SJCRH30 (cell line): ENCODE measurements at regions not wholly inside any gene's neighbourhood (a gene's known extent, or its start where the extent isn't known, plus 50 kb on each side); places are given as distances from the start of the nearest gene placed in this dataset.

Experiments
- DNase-seq, 2 experiments: peaks; one replicate each; pipeline ENCODE4 v3.0.0-alpha.2; 2015 to 2020
- H3K27ac ChIP-seq: fragments of 250-450 bp; sonication (Bioruptor Pico); 2 replicates; pipeline ENCODE4 v1.5.1; 2020; ENCODE audit warnings: mild to moderate bottlenecking, moderate library complexity
- H3K27me3 ChIP-seq: fragments of 250-450 bp; sonication (Bioruptor Pico); 2 replicates; pipeline ENCODE4 v1.5.1; 2020; ENCODE audit warnings: mild to moderate bottlenecking, moderate library complexity
- H3K36me3 ChIP-seq: fragments of 250-450 bp; sonication (Bioruptor Pico); 2 replicates; pipeline ENCODE4 v1.5.1; 2020; ENCODE audit warnings: mild to moderate bottlenecking, moderate library complexity
- H3K4me1 ChIP-seq: fragments of 250-450 bp; sonication (Bioruptor Pico); 2 replicates; pipeline ENCODE4 v1.5.1; 2020; ENCODE audit warnings: mild to moderate bottlenecking, moderate library complexity
- H3K4me3 ChIP-seq: fragments of 250-450 bp; sonication (Bioruptor Pico); 2 replicates; pipeline ENCODE4 v1.5.1; 2020; ENCODE audit warnings: mild to moderate bottlenecking, moderate library complexity
- H3K9me3 ChIP-seq: fragments of 250-450 bp; sonication (Bioruptor Pico); replicated peaks from 2 replicates; pipeline ENCODE4 v1.5.1; 2020; ENCODE audit warnings: mild to moderate bottlenecking, moderate library complexity

DNA sequence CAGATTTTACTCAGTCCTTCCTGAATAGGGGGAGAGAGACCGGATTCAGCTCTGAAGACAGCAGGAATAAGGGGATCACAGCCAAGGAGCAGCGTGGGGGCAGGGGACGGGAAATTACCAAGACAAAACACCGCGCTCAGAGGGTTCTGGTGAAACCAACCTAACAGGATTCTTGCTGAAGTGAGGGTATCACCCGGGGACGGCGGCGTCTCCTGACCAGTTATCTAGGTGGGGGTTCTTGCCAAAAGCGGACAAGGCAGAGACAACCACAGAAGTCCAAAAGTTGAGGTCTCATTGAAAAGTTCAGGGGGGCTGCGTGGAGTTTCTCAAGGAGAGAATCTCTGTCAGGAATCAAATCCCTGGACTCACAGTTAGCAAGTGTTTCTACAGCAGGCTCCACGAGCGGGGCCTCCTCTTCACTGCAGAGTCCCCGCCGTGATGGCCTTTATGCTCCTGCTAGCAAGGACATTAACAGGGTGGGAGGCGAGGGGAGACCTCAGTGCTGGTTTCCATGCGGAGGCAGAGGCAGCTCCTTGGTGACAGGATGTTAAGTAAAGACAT lies 291.0 kb downstream of the BRD1 start:
- no peak for DNase-seq
- no peaks in the 10 kb centered on the region for H3K4me1 ChIP-seq
- H3K4me3 ChIP-seq: no peak overlapping the region
- H3K9me3 ChIP-seq: no peaks in the 10 kb centered on the region
- no peak overlapping the region for H3K27ac ChIP-seq
- peaks cover 70% of the 10 kb centered on the region for H3K27me3 ChIP-seq
- H3K36me3 ChIP-seq: no peaks in the 10 kb centered on the region

DNA sequence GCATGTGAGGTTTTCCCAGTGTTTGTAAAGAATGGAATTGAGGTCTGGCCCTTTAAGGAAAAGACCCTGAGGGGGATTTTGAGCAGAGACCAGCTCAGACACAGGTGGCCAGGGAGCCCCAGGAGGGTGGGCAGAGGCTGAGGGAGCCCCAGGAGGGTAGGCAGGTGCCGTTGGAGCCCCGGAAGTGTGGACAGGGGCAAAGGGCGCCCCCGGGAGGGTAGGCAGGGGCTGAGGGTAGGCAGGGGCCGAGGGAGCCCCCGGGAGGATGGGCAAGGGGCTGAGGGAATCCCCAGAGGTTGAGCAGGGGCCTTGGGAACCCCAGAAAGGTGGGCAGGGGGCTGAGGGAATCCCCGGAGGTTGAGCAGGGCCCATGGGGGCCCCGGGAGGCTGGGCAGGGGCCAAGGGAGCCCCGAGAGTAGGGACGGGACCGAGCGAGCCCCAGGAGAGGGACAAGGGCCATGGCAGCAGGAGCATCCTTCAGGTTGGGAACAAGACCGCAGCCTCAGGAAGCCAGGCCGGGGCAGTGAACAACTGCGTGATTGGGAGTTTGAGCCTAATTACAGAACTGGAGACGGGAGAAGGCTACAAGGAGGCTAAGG lies 292.0 kb downstream of the BRD1 start:
- Histone ChIP-seq H3K4me3 (no peak overlapping the region), H3K36me3 (no peaks in the 10 kb centered on the region), H3K9me3 (no peaks in the 10 kb centered on the region), H3K27me3 (peaks cover 68% of the 10 kb centered on the region), H3K27ac (no peak overlapping the region), H3K4me1 (no peaks in the 10 kb centered on the region)
- no peak for DNase-seq

DNA sequence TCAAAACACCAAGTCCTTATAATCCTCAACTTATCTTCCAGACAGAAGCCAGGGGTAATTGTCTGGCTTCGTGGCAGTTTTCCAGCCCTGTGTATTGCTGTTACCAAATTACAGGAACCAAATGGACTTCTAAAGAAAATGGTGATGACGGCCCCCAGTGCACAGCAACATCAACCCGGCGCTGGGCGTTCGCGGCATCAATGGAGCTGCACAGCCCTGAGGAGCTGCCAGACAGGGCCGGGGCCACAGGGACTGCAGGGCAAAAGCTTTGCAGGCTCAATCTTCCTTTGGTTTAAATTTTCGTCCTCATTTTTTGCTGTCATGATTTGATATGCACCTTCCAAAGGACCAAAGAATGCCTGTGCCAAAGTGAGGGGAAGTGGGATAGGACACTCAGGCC lies 292.5 kb downstream of the BRD1 start:
- Histone ChIP-seq H3K4me3 (no peak overlapping the region), H3K36me3 (no peaks in the 10 kb centered on the region), H3K4me1 (no peaks in the 10 kb centered on the region), H3K9me3 (no peaks in the 10 kb centered on the region), H3K27me3 (peaks cover 63% of the 10 kb centered on the region), H3K27ac (no peak overlapping the region)
- DNase-seq: no peak

DNA sequence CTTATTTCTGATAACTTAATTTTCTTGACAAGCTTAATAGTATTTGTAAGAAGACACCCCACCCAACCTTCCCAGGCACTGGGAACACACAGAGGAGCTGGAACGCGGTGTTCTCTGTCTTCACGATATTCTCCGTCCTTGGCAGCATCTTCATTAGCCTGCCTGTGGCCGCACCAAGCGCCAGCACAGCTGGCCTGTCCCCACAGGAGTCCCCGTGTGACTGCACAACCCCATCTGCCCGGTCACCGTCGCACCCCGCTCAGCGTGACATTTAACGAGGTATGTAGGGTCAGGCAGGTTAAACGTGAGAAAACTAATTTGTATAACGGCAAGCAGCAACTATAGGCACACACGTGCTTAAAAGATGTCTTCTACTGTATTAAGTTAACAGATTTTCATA lies 293.3 kb downstream of the BRD1 start:
- no peaks in the 10 kb centered on the region for H3K9me3 ChIP-seq
- no peak for DNase-seq

DNA sequence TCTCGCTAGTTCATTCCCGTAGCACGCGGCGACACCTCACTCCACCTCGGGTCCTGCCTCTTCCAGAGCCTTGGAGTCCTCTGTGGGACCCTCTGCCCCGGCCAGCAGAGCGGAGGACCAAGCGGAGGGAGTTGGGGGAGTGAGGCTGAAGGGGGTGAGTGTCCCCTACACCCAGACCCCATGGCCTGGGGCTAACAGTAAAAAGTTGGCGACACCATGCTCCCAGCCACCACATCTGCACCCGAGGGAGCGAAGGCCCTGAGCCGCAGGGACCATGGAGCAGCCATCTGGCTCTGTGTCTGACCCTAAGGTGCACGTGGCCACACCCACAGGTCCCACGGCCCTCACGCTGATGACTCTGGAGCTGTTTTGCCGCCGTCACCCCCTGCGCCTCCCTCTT lies 293.8 kb downstream of the BRD1 start:
- Histone ChIP-seq H3K36me3 (no peaks in the 10 kb centered on the region), H3K4me1 (no peaks in the 10 kb centered on the region), H3K9me3 (no peaks in the 10 kb centered on the region), H3K27ac (no peak overlapping the region), H3K4me3 (no peak overlapping the region), H3K27me3 (peaks cover 54% of the 10 kb centered on the region)
- no peak for DNase-seq

More for the DNA sequence above, 293.3 kb downstream of the BRD1 start:
- no peaks in the 10 kb centered on the region for H3K4me1 ChIP-seq
- no peaks in the 10 kb centered on the region for H3K36me3 ChIP-seq
- no peak overlapping the region for H3K27ac ChIP-seq
- no peak overlapping the region for H3K4me3 ChIP-seq
- peaks cover 55% of the 10 kb centered on the region for H3K27me3 ChIP-seq

DNA sequence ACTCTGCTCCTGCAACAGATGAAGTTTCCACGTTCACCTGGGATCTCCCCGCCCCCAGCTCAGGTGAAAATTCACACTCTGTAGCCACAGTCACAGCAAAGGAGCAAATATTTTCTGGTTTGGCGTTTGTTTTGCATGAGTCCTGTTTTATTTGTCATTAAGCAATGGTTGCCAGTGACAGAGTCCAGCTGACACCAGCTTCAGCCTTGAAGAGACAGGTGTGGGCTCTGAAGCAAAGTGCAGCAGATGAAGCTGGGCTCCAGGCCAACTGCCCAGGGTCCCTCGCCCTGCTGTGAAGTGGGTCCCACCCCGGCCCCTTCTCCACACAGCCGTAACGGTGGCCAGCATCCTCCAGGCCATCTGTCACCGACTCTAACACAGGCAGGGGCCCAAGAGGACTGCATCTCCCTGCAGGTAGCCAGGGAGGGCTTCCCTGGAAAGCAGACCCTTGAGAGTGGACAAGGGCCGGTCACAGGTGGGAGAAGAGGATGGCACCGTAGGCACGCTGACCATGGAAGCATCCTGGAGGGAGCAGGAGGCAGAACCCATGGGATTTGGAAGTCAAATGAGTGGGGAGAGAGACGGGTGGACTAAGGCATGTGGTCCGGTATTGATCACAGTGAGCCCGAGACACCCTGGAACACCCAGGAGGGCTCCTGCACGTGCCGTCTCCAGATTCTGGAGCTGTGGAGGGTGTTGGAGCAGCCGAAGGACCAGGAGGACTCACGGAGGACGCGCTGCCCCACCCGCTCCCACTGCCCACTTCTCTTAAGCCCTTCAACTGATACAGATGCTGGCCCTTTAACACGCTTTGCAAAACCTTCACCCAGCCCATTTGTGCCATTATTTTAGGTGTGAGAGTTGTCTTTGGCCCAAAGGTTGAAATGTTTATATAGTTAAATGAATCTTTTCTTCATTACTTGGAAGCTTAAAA lies 294.5 kb downstream of the BRD1 start:
- Histone ChIP-seq H3K27me3 (peaks cover 54% of the 10 kb centered on the region), H3K27ac (no peak overlapping the region), H3K36me3 (no peaks in the 10 kb centered on the region), H3K9me3 (no peaks in the 10 kb centered on the region), H3K4me1 (no peaks in the 10 kb centered on the region), H3K4me3 (no peak overlapping the region)
- no peak for DNase-seq

DNA sequence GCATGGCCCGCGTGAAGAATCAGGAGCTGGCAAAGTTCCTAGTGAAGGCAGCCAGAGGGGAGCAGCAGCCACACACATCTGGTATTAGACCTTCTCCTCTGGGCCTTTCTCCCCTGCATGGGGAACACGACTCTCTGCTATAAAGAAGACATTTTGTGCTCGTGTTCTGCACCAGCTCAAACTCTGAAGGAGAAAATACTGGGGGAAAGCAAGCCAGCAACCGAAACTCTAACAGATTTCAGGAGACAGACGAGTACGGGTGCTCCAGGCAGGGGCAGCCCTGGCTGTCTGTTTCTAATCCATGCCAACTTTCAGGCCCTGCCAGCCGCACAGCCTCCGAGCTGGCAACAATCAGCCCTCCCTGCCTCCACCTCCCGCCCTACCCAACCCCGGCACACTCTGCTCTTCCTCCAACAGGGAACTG lies 296.3 kb downstream of the BRD1 start:
- Histone ChIP-seq H3K36me3 (no peaks in the 10 kb centered on the region), H3K27ac (no peak overlapping the region), H3K4me3 (no peak overlapping the region), H3K4me1 (no peaks in the 10 kb centered on the region), H3K27me3 (peaks cover 40% of the 10 kb centered on the region), H3K9me3 (no peaks in the 10 kb centered on the region)
- no peak for DNase-seq

DNA sequence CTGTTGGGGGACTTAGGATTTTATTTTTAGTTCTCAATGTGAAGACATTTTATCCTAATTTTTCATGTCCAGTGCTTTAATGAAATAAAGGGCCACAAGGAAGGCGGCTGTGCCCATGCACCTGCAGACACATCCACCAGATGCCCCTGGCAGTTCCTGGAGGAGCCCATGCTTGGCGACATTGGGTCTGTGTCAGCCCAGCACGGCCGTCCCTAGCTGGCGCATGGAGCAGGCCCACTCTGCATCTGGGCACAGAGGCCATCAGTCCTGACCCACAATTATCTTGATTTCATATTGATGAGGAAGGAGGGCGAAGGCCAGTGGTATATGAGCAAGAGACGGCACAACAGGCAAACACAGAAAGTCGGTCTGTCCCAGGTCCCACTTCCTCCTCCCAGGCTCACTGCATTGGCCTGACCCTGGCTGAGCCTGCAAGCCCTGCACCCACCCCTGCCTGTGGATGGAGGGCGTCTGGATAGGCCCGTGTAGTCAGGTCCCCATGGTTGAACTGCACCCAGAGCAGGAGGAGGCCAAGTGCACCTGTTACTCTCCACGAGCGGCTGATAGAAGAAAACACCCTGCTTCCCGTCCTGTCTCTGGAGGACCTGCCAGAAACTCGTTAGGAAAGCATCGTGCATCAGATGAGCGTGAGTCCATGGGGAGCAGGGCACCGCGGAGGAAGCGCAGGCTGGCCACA lies 296.9 kb downstream of the BRD1 start:
- no peak overlapping the region for H3K27ac ChIP-seq
- H3K9me3 ChIP-seq: no peaks in the 10 kb centered on the region
- no peak for DNase-seq
- H3K4me3 ChIP-seq: no peak overlapping the region
- H3K36me3 ChIP-seq: no peaks in the 10 kb centered on the region
- H3K4me1 ChIP-seq: no peaks in the 10 kb centered on the region
- H3K27me3 ChIP-seq: peaks cover 40% of the 10 kb centered on the region

DNA sequence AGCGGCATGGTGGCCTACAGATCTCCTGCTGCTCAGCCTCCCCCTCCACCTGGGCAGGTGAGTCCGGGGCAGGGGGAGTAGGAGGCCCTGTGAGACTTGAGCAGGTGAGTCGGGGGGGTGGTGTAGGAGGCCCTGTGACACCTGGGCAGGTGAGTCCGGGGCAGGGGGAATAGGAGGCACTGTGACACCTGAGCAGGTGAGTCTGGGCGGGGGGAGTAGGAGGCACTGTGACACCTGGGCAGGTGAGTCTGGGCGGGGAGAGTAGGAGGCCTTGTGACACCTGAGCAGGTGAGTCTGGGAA lies 299.3 kb downstream of the BRD1 start:
- Histone ChIP-seq H3K9me3 (no peaks in the 10 kb centered on the region), H3K4me1 (no peaks in the 10 kb centered on the region)

DNA sequence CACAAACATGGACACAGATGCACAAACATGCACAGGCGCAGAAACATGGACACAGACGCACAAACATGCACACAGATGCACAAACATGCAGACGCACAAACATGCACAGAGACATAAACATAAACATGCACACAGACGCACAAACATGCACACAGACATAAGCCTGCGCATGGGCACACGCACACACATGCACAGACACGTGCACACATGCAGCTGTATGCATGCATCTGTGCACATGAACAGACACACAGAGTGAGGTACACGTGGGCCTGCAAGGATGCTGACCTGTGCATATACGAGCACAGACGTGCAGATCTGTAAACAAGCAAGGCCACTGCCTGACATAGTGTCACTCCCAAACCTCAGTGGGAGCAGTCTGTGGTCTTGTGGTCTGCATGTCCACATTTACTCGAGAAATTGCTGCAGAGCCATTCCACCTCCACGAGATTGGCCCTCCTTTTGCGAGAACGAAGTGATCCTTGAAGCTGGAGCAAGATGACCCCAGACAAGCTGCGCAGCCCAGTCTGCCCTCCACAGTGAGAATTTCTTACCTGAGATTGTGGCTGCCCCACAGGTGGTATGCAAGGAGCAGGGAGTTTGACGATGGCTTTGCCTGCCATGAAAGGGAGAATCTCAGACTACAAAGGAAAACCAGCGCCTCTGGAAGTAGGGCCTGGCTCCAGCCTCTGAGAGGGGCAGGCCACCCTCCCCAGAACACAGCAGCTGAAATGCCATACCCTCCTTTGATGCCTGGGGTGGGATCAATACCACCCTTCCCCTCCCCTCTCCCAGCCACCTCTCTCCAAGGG lies 299.9 kb downstream of the BRD1 start:
- no peaks in the 10 kb centered on the region for H3K4me1 ChIP-seq
- H3K36me3 ChIP-seq: no peaks in the 10 kb centered on the region
- no peaks in the 10 kb centered on the region for H3K9me3 ChIP-seq
- H3K4me3 ChIP-seq: no peak overlapping the region
- H3K27ac ChIP-seq: no peak overlapping the region
- peaks cover 17% of the 10 kb centered on the region for H3K27me3 ChIP-seq
- DNase-seq: peak in 1 of 2 experiments; percentile 14

More for the DNA sequence above, 299.3 kb downstream of the BRD1 start:
- Histone ChIP-seq H3K4me3 (no peak overlapping the region), H3K36me3 (no peaks in the 10 kb centered on the region), H3K27ac (no peak overlapping the region), H3K27me3 (peaks cover 20% of the 10 kb centered on the region)
- no peak for DNase-seq

DNA sequence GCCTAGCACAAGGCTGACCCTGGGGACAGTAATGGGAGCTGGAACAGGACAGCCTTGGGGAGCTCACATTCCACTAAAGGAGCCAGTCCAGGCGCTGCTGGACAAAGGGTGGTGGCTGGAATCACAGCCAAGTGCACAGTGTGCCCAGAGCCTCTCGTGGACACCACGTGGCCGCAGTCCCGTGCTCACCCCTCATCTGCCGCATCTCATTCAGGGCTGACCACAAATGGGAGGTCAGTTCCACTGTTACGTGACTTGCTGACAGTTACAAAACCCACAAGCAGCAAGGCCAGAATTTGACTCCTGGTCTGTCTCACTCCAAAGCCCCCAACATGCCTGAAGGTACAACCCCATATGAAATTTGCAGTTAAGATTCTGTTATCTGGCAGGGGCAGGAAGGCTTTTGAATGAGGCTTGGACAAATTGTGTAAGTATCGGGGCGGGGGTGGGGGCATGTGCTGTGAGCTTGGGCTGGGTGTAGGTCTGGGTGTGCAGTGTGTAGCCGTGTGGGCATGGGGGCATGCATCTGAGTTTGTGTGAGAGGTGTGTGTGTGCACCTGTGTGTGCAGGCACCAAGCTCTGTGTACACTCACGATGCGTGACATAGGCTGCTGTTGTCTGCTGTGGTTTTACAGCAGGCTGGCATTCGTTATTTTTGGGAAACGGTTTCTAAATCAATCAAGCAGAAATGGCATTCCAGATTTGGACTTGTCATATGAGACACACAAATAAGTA lies 301.7 kb downstream of the BRD1 start:
- H3K27ac ChIP-seq: no peak overlapping the region
- no peaks in the 10 kb centered on the region for H3K36me3 ChIP-seq
- H3K9me3 ChIP-seq: no peaks in the 10 kb centered on the region
- no peak for DNase-seq
- peaks cover 20% of the 10 kb centered on the region for H3K27me3 ChIP-seq
- no peak overlapping the region for H3K4me3 ChIP-seq
- no peaks in the 10 kb centered on the region for H3K4me1 ChIP-seq

DNA sequence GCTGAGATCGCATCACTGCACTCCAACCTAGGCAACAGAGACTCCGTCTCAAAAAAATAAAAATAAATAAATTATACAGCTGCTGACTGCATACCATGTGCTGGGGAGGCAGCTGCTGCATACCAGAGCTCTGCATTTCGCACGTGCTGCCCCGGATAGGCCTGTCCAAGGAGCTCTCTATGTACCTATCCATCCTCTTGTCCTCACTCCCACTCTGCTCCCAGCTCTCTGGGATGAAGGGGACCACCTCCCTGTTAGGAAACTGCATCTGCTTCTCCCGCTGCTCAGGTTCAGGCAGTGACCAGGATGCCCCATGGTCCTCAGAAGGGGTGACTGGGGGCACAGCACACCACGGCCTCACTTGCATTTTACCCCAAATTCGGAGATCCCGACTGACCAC lies 302.3 kb downstream of the BRD1 start:
- no peaks in the 10 kb centered on the region for H3K4me1 ChIP-seq
- H3K4me3 ChIP-seq: no peak overlapping the region
- peaks cover 20% of the 10 kb centered on the region for H3K27me3 ChIP-seq
- no peak overlapping the region for H3K27ac ChIP-seq
- H3K9me3 ChIP-seq: no peaks in the 10 kb centered on the region
- no peak for DNase-seq
- no peaks in the 10 kb centered on the region for H3K36me3 ChIP-seq

DNA sequence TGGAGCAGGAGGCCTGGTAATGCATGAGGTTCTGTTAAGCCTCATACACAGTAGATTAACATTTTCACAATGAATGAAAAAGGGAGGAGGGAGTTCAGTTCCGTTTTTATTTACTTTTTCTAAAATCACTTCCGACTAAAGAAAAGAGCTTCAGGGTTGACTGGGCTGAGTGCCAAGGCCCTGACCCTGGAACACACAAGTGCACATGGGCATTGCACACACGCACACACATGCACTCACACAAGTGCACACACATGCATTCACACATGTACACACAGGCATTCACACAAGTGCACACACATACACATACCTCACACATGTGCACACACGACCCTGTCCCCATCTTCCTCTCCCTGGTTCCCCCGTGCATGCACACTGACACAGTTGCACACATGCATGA lies 303.3 kb downstream of the BRD1 start:
- Histone ChIP-seq H3K4me3 (no peak overlapping the region), H3K27ac (no peak overlapping the region), H3K4me1 (no peaks in the 10 kb centered on the region), H3K9me3 (no peaks in the 10 kb centered on the region), H3K27me3 (peaks cover 21% of the 10 kb centered on the region), H3K36me3 (no peaks in the 10 kb centered on the region)
- no peak for DNase-seq
